NCI-H82 treated with DMSO at 0.1 percent for 48 hours (cell line): ENCODE measurements at regions not wholly inside any gene's neighbourhood (a gene's known extent, or its start where the extent isn't known, plus 50 kb on each side); places are given as distances from the start of the nearest gene placed in this dataset.

Source experiments
- DNase-seq: peaks from one replicate; lab custom pipeline; 2025; ENCODE audit not compliant: unreplicated experiment; lab: John Stamatoyannopoulos, UW

- no peak for DNase-seq
Observed at GRCh38 chr4:175947117-175947722, 118.4 kb upstream of the WDR17 start.

DNA sequence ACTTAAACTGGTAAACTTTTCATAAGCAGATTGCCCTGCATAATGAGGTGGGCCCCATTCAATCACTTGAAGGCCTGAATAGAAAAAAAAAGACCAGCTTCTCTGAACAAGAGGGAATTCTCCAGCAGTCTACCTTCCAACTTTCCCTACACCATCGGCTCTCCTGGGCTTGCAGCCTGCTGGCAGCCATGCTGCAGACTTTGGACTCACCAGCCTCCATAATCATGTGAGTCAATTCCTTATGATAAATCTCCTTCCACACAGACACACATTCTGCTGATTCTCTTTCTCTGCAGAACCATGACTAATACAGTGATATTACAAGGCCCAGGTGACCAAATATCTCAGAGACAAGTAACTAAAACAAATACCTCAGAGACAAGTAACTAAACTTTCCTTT, 113.8 kb upstream of the WDR17 start:
- no peak for DNase-seq

DNA sequence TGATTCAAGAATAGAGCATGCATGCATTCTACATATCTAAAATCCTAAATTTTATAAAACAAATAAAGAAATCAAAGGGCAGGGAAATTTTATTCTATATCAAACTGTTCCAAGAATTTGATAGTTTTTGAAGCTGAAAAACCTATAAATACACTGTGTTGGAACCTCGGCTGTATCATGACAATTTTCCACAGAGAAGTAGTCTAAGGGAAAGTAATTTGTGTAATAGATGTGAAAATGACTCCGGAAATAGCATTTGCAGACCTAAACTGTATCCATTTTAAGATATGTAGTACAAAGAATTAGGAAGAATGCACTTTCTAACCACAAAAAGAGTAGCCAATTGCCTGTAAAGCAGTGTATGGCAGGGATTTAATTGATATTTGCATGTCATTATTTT, 112.5 kb upstream of the WDR17 start:
- DNase-seq, result no peak

DNA sequence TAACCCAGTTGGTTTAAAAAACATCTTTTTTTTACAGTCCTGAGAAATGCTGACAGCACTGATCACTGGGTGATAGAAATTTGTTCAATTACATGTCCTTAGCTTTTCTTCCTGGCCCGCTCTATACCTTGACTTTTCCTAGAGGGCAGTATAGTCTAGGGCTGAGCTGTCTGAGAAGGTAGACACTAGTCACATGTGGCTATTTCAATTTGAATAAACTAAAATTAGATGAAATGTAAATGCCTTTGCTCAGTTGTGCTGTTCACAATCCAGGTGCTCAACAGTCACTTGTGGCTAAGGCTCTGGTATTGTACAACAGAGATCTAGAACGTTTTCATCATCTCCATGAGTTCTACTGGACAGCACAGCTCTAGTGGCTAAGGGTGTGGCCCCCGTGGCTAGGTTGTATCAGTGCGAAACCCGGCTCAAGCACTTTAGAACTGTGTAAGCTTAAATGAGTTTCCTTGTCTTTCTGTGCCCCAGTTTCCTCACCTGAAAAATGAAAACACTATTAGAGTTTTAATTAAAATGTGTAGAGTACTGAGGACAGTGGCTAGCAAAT, 111.6 kb upstream of the WDR17 start:
- no peak for DNase-seq

DNA sequence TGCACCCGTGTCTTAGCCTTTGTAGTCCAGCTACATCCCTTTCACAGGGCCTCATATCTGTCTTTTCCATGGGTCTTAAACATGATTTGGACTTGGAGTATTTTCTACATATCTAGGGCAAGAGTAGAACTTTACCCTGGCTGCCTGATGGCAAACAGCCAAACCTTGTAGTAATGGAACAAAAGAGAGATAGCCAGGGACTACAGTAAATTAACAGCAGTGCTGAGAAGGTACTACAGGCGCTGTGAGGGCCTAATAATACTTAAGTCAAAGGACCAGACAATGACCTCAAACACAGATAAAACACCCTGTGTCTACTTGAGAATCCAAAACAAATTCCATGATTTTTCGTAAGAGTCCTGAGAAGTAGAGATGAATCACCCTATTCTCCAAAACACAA, 111.0 kb upstream of the WDR17 start:
- DNase-seq, result no peak

DNA sequence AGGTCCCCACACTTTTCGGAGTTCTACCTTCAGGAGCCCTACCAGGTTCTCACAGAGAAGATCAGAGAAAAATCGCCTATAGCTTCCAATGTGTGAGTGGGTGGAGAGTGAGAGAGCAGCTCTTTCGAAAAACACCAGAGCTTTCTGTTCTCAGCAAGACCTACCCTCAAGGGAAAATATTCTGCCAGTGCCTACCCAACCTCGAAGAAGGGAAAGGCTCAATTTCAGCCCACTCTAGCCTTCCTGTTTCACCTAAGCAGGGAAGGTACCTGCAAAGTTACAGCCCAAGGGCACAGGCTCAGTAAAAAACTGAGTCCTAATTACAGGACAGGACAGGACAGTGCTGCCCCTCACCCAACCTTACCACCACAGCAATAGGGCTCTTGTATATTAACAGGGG, 104.0 kb upstream of the WDR17 start:
- DNase-seq, result no peak

DNA sequence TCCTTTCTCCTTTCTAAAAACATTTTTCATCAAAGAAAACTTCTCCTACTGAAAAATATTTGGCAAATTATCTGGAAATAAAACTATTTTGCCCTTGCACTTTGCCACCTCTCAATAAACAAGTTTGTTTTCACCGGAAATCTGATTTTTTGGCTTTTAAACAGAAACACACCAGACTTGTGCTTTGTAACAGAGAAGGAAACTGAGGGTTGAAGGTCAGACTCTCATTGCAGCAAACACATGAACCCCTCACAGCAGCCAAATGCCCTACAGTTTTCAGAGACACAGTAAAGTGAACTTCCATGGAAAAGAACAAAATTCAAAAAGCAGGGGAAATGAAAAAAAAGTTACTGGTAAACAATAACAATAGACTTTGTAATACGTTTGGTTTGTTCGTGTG, 95.6 kb upstream of the WDR17 start:
- no peak for DNase-seq

DNA sequence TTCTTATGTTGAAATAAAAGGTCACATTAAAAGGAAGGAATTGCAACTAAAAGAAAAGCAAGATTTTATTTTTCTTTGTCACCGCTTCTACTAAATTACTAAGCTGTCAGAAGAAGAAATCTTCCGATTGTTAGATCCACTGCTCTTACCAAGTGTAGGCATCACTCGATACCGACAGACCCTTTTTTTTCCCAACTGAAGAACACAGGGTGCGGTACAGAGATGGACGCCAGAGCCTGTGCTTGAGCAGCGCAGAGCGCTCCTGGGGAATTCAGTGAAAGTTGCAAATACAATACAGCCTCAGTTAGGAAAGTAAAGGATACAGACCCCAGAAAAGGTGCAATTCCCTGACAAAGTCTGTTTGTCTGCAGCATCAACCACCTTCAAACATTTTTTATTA, 94.9 kb upstream of the WDR17 start:
- no peak for DNase-seq

- no peak for DNase-seq
Observed at GRCh38 chr4:175971388-175972179, 94.1 kb upstream of the WDR17 start.

- no peak for DNase-seq
Observed at GRCh38 chr4:175973027-175973923, 92.4 kb upstream of the WDR17 start.

DNA sequence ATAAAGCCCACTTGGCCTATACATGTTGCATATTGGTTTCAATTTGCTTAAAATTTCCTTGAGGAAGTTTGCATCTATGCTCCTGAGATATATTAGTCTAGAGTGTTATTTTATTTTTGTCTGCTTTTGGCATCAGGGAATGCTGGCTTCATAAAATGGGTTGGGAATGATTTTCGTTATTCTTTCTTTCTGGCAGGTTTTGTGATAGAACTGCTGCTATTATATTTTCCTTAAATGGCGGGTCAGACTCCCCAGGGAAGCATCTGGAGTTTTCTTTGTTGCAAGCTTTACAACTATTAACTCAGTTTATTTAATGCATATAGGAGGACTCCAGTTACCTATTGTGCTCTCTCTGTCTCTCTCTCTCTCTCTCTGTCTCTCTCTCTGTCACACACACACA, 82.0 kb upstream of the WDR17 start:
- DNase-seq, result no peak

DNA sequence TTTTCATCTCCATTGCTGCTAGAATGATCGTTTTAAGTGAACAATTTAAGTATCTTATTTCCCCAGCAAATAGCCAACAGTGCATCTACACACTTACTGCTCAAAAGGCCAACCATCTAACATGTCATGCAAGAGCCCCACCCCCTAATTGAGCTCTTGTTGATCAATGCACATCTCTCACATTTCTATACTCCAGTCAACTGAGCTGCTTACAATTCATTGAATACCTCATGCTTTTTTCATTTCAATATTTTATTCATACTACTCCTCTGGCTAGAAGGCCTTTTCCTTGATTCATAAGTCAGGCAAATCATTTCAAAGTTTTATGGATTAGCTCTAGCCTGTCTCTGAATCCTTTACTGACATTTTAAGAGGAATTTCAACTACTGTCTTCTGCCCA, 79.0 kb upstream of the WDR17 start:
- DNase-seq, result no peak

GRCh38 chr4:175988511-175988910, 77.1 kb upstream of the WDR17 start:
- DNase-seq, result no peak

- DNase-seq, result no peak
Observed at GRCh38 chr4:175996206-175996605, 69.4 kb upstream of the WDR17 start.

GRCh38 chr4:175997291-175997690, 68.3 kb upstream of the WDR17 start:
- DNase-seq, result no peak

- DNase-seq, result no peak
Observed at GRCh38 chr4:175998782-175999181, 66.9 kb upstream of the WDR17 start.

DNA sequence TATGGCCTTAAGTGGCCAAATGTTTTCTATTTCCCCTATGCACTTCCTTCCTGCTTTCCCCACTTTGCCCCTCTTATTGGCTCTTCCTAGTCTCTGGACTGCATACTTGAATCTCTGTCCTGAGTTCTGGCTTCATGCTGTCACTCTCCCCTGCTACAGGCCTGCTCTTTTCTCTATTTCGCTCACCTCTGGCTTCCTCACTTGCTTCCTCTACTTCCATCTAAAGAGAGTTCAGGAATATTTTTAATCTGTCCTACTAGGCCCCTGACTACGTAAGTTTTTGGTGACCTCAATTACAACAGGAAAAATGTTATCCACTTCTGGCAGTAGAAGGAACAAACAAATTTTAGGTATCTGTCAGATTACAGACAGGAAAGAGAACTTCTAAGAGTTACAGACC, 65.7 kb upstream of the WDR17 start:
- no peak for DNase-seq

GRCh38 chr4:176001151-176002006, 64.3 kb upstream of the WDR17 start:
- DNase-seq, result no peak

DNA sequence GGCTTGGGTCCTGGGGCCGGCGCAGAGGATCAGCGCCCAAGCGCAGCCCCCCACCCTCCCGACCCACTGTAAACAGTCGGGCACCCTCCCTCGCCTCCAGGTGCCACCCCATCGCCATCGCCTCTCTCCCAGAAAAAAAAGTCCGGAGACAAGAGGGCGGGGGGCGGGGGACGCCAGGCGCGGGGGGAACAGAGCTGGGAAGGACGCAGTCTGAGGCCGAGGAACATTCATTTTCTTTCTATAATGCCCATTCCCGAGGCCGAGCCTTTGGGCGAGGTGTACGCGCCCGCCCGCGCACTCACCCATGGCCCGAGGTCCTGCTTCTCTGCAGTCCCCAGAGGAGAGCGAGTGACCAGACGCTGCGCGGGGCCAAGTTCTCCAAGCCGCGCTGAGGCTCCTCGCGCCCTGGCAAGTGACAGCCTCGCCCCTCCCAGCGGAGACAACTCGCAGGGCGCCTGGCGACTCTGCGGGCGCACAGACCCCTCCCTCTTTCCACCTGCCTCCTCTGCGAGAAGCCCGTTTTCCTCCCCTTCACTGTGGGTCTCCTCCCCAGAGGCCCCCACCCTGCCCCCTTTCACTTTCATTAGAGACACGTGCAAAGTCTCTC, 63.5 kb upstream of the WDR17 start:
- DNase-seq, result no peak

- DNase-seq, result no peak
Observed at GRCh38 chr4:176005766-176006165, 59.9 kb upstream of the WDR17 start.
